WERI-Rb-1 (cell line): ENCODE measurements at regions not wholly inside any gene's neighbourhood (a gene's known extent, or its start where the extent isn't known, plus 50 kb on each side); places are given as distances from the start of the nearest gene placed in this dataset.

Experiments
- DNase-seq: peaks from one replicate; pipeline ENCODE4 v3.0.0-alpha.2; 2020
- H3K27ac ChIP-seq: fragments of 250-450 bp; sonication (Bioruptor Pico); 2 replicates; pipeline ENCODE4 v1.5.1; 2020; ENCODE audit warnings: mild to moderate bottlenecking, moderate library complexity
- H3K27me3 ChIP-seq: fragments of 250-450 bp; sonication (Bioruptor Pico); 2 replicates; pipeline ENCODE4 v1.5.1; 2021; ENCODE audit warnings: mild to moderate bottlenecking, low read depth, moderate library complexity; ENCODE audit not compliant: insufficient read depth, severe bottlenecking
- H3K36me3 ChIP-seq: fragments of 250-450 bp; sonication (Bioruptor Pico); 2 replicates; pipeline ENCODE4 v1.5.1; 2020; ENCODE audit warnings: mild to moderate bottlenecking, moderate library complexity
- H3K4me3 ChIP-seq: 2 replicates; pipeline ENCODE4 v1.5.1; 2011; ENCODE audit warnings: low read depth, mild to moderate bottlenecking, control low read depth, low read length
- H3K9me3 ChIP-seq: fragments of 250-450 bp; sonication (Bioruptor Pico); 2 replicates; pipeline ENCODE4 v1.5.1; 2021; ENCODE audit warnings: mild to moderate bottlenecking, moderate library complexity; ENCODE audit not compliant: severe bottlenecking
- TF ChIP-seq, protein P1 (sequence below): IDR thresholded peaks from 2 replicates; pipeline ENCODE4 v1.5.1; 2011; ENCODE audit warnings: low read depth, mild to moderate bottlenecking, control low read depth, inconsistent platforms, low read length

DNA sequence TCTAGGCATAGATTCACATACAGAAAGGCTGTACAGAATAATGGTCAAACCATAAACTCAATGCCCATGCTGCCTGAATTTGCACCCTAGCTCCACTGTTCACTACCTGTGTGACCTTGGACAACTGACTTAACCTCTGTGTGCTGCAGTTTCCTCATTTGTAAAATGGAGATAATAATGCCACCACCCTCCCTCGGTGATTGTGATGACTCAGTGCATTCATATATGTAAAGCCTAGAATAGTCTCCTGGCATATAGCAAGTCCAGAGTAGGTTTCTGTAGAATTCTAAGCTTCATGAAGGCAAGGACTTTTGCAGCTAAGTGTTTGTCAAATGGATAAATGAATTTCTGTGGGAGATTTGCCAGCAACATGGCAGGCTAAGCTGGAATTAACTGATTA is 297.8 kb upstream of the NR4A3 start:
- DNase-seq = no peak
- Histone ChIP-seq H3K36me3 (no peaks in the 10 kb centered on the region), H3K4me3 (no peak overlapping the region), H3K27me3 (no peaks in the 10 kb centered on the region), H3K27ac (no peak overlapping the region), H3K9me3 (no peaks in the 10 kb centered on the region)
- TF ChIP-seq, protein P1, sequence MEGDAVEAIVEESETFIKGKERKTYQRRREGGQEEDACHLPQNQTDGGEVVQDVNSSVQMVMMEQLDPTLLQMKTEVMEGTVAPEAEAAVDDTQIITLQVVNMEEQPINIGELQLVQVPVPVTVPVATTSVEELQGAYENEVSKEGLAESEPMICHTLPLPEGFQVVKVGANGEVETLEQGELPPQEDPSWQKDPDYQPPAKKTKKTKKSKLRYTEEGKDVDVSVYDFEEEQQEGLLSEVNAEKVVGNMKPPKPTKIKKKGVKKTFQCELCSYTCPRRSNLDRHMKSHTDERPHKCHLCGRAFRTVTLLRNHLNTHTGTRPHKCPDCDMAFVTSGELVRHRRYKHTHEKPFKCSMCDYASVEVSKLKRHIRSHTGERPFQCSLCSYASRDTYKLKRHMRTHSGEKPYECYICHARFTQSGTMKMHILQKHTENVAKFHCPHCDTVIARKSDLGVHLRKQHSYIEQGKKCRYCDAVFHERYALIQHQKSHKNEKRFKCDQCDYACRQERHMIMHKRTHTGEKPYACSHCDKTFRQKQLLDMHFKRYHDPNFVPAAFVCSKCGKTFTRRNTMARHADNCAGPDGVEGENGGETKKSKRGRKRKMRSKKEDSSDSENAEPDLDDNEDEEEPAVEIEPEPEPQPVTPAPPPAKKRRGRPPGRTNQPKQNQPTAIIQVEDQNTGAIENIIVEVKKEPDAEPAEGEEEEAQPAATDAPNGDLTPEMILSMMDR = no peak

DNA sequence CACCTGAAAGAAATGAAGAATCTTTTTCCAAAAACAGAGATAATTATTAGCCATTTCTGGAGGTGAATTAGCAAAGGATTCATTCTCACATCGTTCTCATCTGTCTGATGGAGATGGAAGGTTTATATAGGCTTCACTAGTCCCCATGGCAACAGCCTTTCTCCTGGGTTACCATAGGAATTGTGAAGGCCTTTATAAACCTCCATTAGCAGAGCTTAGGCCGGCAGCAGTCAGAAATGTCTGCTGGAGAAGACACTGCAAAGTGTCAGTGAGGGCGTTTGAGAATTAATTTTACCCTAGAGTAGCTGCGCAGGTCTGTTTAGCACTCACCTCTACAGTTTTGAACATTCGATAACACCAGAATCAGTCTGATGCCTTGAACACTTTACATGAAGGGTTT is 290.4 kb upstream of the NR4A3 start:
- no peak overlapping the region for H3K4me3 ChIP-seq
- H3K27ac ChIP-seq = no peak overlapping the region
- H3K9me3 ChIP-seq = no peaks in the 10 kb centered on the region
- no peaks in the 10 kb centered on the region for H3K36me3 ChIP-seq
- DNase-seq = no peak
- H3K27me3 ChIP-seq = no peaks in the 10 kb centered on the region
- TF ChIP-seq, protein P1 = no peak

DNA sequence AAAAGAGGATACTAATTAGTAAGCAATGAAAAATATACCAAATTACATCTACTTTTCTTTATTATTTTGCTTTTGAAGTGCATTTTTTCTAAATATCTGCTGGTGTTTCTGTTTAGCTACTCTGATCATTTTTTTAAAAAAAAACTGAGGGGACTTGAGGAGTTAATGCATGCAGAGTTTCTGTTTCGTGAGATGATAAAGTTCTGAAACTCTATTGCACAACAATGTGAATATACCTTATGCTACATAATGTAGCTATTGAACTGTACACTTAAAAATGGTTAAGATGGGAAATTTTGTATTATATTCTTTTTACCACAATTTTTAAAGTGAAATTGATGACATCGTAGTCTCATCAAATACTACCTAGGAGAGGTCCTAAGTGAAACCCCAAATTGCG is 288.3 kb upstream of the NR4A3 start:
- no peaks in the 10 kb centered on the region for H3K27me3 ChIP-seq
- no peaks in the 10 kb centered on the region for H3K36me3 ChIP-seq
- H3K4me3 ChIP-seq = no peak overlapping the region
- H3K27ac ChIP-seq = no peak overlapping the region
- no peak for DNase-seq
- TF ChIP-seq, protein P1 = no peak
- no peaks in the 10 kb centered on the region for H3K9me3 ChIP-seq

DNA sequence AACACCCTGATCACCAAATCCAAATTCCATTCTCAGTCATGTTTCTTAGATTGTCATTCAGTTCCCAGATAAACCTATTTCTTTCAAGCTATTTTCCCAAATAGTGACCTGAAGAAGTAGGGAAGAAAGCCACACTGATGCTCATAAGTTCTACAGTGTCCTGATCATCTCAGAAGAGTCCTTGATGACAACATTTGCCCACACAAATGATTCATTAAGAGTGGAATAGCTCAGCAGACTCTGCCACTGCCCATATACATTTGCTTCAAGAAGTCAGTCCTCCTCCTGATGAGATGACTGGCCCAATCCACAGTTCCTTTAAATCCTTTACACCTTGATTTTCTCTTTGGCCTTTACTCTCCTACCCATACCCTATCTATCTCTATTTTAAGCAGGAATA is 283.7 kb upstream of the NR4A3 start:
- TF ChIP-seq, protein P1 = no peak
- H3K9me3 ChIP-seq = no peaks in the 10 kb centered on the region

DNA sequence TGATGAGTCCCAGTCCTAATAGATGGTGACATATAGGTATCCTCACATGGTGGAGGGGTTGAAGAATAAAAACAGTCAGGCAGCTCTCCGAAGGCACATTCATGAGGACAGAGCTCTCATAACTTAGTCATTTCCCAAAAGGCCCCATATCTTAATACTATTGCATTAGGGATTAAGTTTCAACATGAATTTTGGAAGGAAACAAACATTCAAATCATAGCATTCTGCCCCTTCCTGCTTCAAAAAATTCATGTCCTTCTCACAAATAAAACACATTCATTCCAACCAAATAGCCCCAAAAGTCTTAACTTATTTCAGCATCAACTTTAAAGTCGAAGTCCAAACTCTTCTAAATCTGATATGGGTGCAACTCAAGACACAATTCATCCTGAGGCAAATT is 277.2 kb upstream of the NR4A3 start:
- Histone ChIP-seq H3K27ac (no peak overlapping the region), H3K36me3 (no peaks in the 10 kb centered on the region), H3K4me3 (no peak overlapping the region), H3K27me3 (no peaks in the 10 kb centered on the region), H3K9me3 (no peaks in the 10 kb centered on the region)
- TF ChIP-seq, protein P1 = no peak
- no peak for DNase-seq

More for the DNA sequence above, 283.7 kb upstream of the NR4A3 start:
- Histone ChIP-seq H3K4me3 (no peak overlapping the region), H3K36me3 (no peaks in the 10 kb centered on the region), H3K27ac (no peak overlapping the region), H3K27me3 (no peaks in the 10 kb centered on the region)
- DNase-seq = no peak

DNA sequence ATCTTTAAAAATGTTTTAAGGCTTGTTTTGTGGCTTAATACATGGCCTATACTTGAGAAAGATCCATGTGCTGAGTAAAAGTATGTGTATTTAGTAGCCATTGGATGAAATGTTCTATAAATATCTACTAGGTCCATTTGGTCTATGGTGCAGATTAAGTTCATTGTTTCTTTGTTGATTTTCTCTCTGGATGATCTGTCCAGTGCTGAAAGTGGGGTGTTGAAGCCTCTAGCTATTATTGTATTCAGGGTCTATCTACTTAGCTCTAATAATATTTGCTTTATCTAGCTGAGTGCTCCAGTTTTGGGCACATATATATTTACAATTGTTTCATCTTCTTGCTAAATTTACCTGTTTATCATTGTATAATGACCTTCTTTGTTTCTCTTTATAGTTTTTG is 272.2 kb upstream of the NR4A3 start:
- no peaks in the 10 kb centered on the region for H3K36me3 ChIP-seq
- H3K27ac ChIP-seq = no peak overlapping the region
- TF ChIP-seq, protein P1 = no peak
- no peak for DNase-seq
- peaks cover 6% of the 10 kb centered on the region for H3K9me3 ChIP-seq
- H3K4me3 ChIP-seq = no peak overlapping the region
- H3K27me3 ChIP-seq = no peaks in the 10 kb centered on the region
